KMS-11 (cell line): ENCODE measurements at regions not wholly inside any gene's neighbourhood (a gene's known extent, or its start where the extent isn't known, plus 50 kb on each side); places are given as distances from the start of the nearest gene placed in this dataset.

Source experiments
- H2AFZ ChIP-seq: fragments of 200-600 bp; sonication (generic); 2 replicates; pipeline ENCODE4 v1.6.1; 2016; ENCODE audit warnings: antibody characterized with exemption, mixed run types, low read depth
- H3K27ac ChIP-seq: fragments of 200-600 bp; sonication (generic); 2 replicates; pipeline ENCODE4 v1.6.1; 2016; ENCODE audit warnings: mild to moderate bottlenecking, mixed run types
- H3K27me3 ChIP-seq: fragments of 200-600 bp; sonication (generic); 2 replicates; pipeline ENCODE4 v1.6.1; 2017; ENCODE audit warnings: mild to moderate bottlenecking, low read depth, mixed run types, moderate library complexity; ENCODE audit not compliant: insufficient read depth
- H3K36me3 ChIP-seq: fragments of 200-600 bp; sonication (generic); 2 replicates; pipeline ENCODE4 v1.6.1; 2017; ENCODE audit warnings: mild to moderate bottlenecking, mixed run types; ENCODE audit not compliant: insufficient read depth
- H3K4me1 ChIP-seq: fragments of 200-600 bp; sonication (generic); 2 replicates; pipeline ENCODE4 v1.6.1; 2016; ENCODE audit warnings: mild to moderate bottlenecking, low read depth, mixed run types; ENCODE audit not compliant: poor library complexity, severe bottlenecking
- H3K4me2 ChIP-seq: fragments of 200-600 bp; sonication (generic); 2 replicates; pipeline ENCODE4 v1.7.0; 2016; ENCODE audit warnings: mild to moderate bottlenecking, mixed run types
- H3K4me3 ChIP-seq: fragments of 200-600 bp; sonication (generic); IDR thresholded peaks from 2 replicates; pipeline ENCODE4 v1.6.1; 2017; ENCODE audit warnings: low read depth, low read length, mixed read lengths; ENCODE audit not compliant: insufficient read depth
- H3K79me2 ChIP-seq: fragments of 200-600 bp; sonication (generic); 2 replicates; pipeline ENCODE4 v1.6.1; 2016; ENCODE audit warnings: low read depth, mixed run types; ENCODE audit not compliant: insufficient read depth
- H3K9ac ChIP-seq: fragments of 200-600 bp; sonication (generic); 2 replicates; pipeline ENCODE4 v1.6.1; 2016; ENCODE audit warnings: mild to moderate bottlenecking, mixed run types
- H4K20me1 ChIP-seq: fragments of 200-600 bp; sonication (generic); 2 replicates; pipeline ENCODE4 v1.6.1; 2016; ENCODE audit warnings: mild to moderate bottlenecking, mixed run types; ENCODE audit not compliant: insufficient read depth
- CTCF ChIP-seq: fragments of 200-600 bp; sonication (generic); conservative IDR thresholded peaks from 2 replicates; pipeline ENCODE4 v1.6.1; 2017; ENCODE audit warnings: low read depth, mild to moderate bottlenecking, antibody characterized with exemption, low read length, moderate library complexity, mixed read lengths

DNA sequence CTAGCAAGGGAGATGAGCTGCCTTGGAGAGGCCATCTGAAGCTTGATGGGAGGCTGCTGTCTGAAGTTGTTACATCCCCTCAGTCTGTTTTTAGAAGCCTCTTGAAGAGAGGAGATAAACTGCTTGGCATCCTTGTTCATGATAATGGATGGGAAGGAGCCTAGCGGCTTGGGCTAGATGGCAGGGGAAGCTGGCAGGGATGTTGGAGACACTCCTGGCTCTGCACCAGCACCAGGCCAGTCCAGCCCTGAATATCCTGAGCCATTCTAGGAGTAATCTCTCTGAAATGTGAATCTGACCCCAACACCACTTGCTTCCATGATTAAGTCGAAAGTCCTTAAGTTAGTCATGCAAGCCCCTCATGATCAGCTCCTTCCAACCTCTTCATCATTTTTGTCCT is 310.5 kb downstream of the NSG2 start:
- Histone ChIP-seq H3K36me3 (no peaks in the 10 kb centered on the region), H3K4me2 (no peak overlapping the region), H2AFZ (no peak overlapping the region), H3K27me3 (no peaks in the 10 kb centered on the region), H3K79me2 (no peaks in the 10 kb centered on the region), H3K4me1 (no peaks in the 10 kb centered on the region), H3K4me3 (no peak overlapping the region), H4K20me1 (no peaks in the 10 kb centered on the region), H3K9ac (no peak overlapping the region), H3K27ac (no peak overlapping the region)
- TF ChIP-seq CTCF, result no peak

DNA sequence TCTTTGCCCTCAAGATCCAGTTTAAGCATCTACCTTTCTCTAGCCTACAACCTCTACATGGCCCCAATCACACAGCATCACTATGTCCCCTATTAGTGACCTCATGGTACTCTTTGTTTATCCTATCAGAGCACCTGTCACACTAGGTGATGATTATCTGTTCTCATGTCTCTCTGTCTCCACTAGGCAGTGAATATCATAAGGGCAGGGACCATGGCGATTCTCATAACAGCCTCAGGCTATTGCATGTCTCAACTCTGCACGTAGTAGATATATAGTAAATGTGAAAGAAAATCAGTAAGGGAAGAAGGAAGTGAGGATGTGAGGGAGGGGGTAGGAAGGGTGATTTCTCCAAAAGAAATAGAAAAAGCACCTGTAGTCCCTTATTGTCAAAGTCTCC is 311.0 kb downstream of the NSG2 start:
- H3K4me2 ChIP-seq, result no peak overlapping the region
- no peaks in the 10 kb centered on the region for H3K4me1 ChIP-seq
- no peaks in the 10 kb centered on the region for H3K36me3 ChIP-seq
- no peaks in the 10 kb centered on the region for H4K20me1 ChIP-seq
- no peak overlapping the region for H3K27ac ChIP-seq
- no peak overlapping the region for H3K4me3 ChIP-seq
- no peak overlapping the region for H2AFZ ChIP-seq
- no peaks in the 10 kb centered on the region for H3K27me3 ChIP-seq
- H3K79me2 ChIP-seq, result no peaks in the 10 kb centered on the region
- H3K9ac ChIP-seq, result no peak overlapping the region
- TF ChIP-seq CTCF, result no peak

DNA sequence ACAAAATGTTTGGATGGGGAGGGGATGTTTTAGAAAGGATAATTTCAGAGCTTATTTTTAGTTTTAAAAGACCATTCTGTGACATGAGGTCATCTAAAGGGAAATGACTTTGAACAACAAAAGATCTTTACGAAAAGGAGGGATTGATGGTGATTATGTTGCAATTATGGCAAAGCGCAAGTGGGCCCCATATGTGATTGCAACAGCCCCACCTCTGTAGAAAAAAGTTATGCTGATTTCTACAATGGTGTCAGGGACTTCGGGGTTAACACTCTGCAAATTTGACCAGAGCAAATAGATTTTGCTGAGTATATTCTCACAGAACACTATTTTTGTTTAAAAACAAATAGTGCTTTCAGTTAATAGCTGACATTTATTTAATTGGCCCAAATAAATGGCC is 312.8 kb downstream of the NSG2 start:
- H3K36me3 ChIP-seq, result no peaks in the 10 kb centered on the region
- H3K4me2 ChIP-seq, result no peak overlapping the region
- no peaks in the 10 kb centered on the region for H3K4me1 ChIP-seq
- no peaks in the 10 kb centered on the region for H3K79me2 ChIP-seq
- no peak overlapping the region for H3K4me3 ChIP-seq
- H2AFZ ChIP-seq, result no peak overlapping the region
- H3K9ac ChIP-seq, result no peak overlapping the region
- no peaks in the 10 kb centered on the region for H3K27me3 ChIP-seq
- no peaks in the 10 kb centered on the region for H4K20me1 ChIP-seq
- H3K27ac ChIP-seq, result no peak overlapping the region
- TF ChIP-seq CTCF, result no peak

DNA sequence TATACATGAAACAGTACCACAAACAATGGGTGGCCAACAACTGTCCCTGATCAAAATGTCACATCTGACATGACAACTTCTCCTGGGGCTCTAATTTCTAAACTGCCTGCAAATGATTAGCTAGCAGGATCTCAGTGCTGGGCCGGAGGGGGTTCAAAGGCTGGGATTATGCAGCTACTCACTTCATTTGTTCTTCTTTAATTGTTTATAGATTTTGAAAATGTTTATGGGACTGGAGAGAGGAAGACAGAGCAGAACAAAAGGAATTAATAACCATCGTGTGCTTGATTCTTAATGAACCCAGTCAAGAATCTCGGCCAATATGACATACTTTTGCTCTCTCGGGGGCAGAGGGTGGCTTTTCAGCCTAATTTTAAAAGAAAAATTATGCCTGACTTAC is 313.6 kb downstream of the NSG2 start:
- H2AFZ ChIP-seq, result no peak overlapping the region
- TF ChIP-seq CTCF, result no peak

GRCh38 chr5:174362514-174362913 is 317.0 kb downstream of the NSG2 start:
- H3K4me1 ChIP-seq, result no peaks in the 10 kb centered on the region
- H3K79me2 ChIP-seq, result no peaks in the 10 kb centered on the region
- H3K27me3 ChIP-seq, result no peaks in the 10 kb centered on the region
- H3K9ac ChIP-seq, result no peak overlapping the region
- no peak for TF ChIP-seq CTCF
- no peak overlapping the region for H3K4me2 ChIP-seq
- no peaks in the 10 kb centered on the region for H4K20me1 ChIP-seq
- no peaks in the 10 kb centered on the region for H3K36me3 ChIP-seq
- H3K27ac ChIP-seq, result no peak overlapping the region
- no peak overlapping the region for H2AFZ ChIP-seq
- no peak overlapping the region for H3K4me3 ChIP-seq

More for the DNA sequence above, 313.6 kb downstream of the NSG2 start:
- Histone ChIP-seq H3K9ac (no peak overlapping the region), H3K36me3 (no peaks in the 10 kb centered on the region), H3K4me1 (no peaks in the 10 kb centered on the region), H3K4me2 (no peak overlapping the region), H3K27ac (no peak overlapping the region), H3K79me2 (no peaks in the 10 kb centered on the region), H3K27me3 (no peaks in the 10 kb centered on the region), H4K20me1 (no peaks in the 10 kb centered on the region), H3K4me3 (no peak overlapping the region)
